ENCODE measurements at regions not wholly inside any gene's neighbourhood (a gene's known extent, or its start where the extent isn't known, plus 50 kb on each side); places are given as distances from the start of the nearest gene placed in this dataset.
A peak's percentile ranks its signal among the peaks of the same experiment; 100 is the strongest.

- no peak for DNase-seq
Measured at GRCh38 chr14:71650187-71650755, 282.0 kb upstream of the RGS6 start.

GRCh38 chr14:71651228-71651627 is 281.0 kb upstream of the RGS6 start:
- DNase-seq, result no peak

- DNase-seq, result no peak
Measured at GRCh38 chr14:71652368-71652767, 279.9 kb upstream of the RGS6 start.

GRCh38 chr14:71654810-71655209 is 277.4 kb upstream of the RGS6 start:
- no peak for DNase-seq

- peak; percentile 8 for DNase-seq
Measured at GRCh38 chr14:71658261-71658860, 273.9 kb upstream of the RGS6 start.

- DNase-seq, result no peak
Measured at GRCh38 chr14:71659159-71659558, 273.1 kb upstream of the RGS6 start.

- DNase-seq, result no peak
Measured at GRCh38 chr14:71661441-71661840, 270.8 kb upstream of the RGS6 start.

- no peak for DNase-seq
Measured at GRCh38 chr14:71662291-71662790, 269.9 kb upstream of the RGS6 start.

- no peak for DNase-seq
Measured at GRCh38 chr14:71665157-71665556, 267.1 kb upstream of the RGS6 start.

GRCh38 chr14:71665781-71666180 is 266.4 kb upstream of the RGS6 start:
- no peak for DNase-seq

GRCh38 chr14:71666571-71667145 is 265.6 kb upstream of the RGS6 start:
- no peak for DNase-seq

- DNase-seq, result no peak
Measured at GRCh38 chr14:71668186-71668912, 263.9 kb upstream of the RGS6 start.

- no peak for DNase-seq
Measured at GRCh38 chr14:71672596-71672995, 259.6 kb upstream of the RGS6 start.

- no peak for DNase-seq
Measured at GRCh38 chr14:71675126-71675899, 256.9 kb upstream of the RGS6 start.

GRCh38 chr14:71675900-71676287 is 256.3 kb upstream of the RGS6 start:
- no peak for DNase-seq

- DNase-seq, result no peak
Measured at GRCh38 chr14:71680736-71681387, 251.4 kb upstream of the RGS6 start.

- DNase-seq, result no peak
Measured at GRCh38 chr14:71682337-71682736, 249.9 kb upstream of the RGS6 start.

- no peak for DNase-seq
Measured at GRCh38 chr14:71684323-71684722, 247.9 kb upstream of the RGS6 start.

- DNase-seq, result no peak
Measured at GRCh38 chr14:71686677-71687076, 245.6 kb upstream of the RGS6 start.

GRCh38 chr14:71687166-71687831 is 244.9 kb upstream of the RGS6 start:
- no peak for DNase-seq

GRCh38 chr14:71688576-71688975 is 243.7 kb upstream of the RGS6 start:
- DNase-seq, result no peak

GRCh38 chr14:71690478-71690877 is 241.8 kb upstream of the RGS6 start:
- DNase-seq, result no peak
